Thymus (tissue), 11 donors: ENCODE measurements at regions not wholly inside any gene's neighbourhood (a gene's known extent, or its start where the extent isn't known, plus 50 kb on each side); places are given as distances from the start of the nearest gene placed in this dataset.

ENCODE experiments used
- DNase-seq, 9 donors: peaks; one replicate each; pipeline ENCODE4 v3.0.0-alpha.2; 2013; ENCODE audit warnings: low spot score in 9 of 9, low read depth in 6 of 9, missing footprints in 1 of 9
- H3K27ac ChIP-seq, 2 donors: one replicate each; pipeline ENCODE4 v1.5.1; 2013; ENCODE audit warnings: control low read depth in 1 of 2, low read depth in 1 of 2, low read length in 1 of 2, mild to moderate bottlenecking in 1 of 2, moderate library complexity in 1 of 2
- H3K27me3 ChIP-seq, 2 donors: one replicate each; pipeline ENCODE4 v1.5.1; 2013; ENCODE audit warnings: low read length in 1 of 2; ENCODE audit not compliant: control insufficient read depth in 2 of 2, insufficient read depth in 1 of 2
- H3K36me3 ChIP-seq, 2 donors: one replicate each; pipeline ENCODE4 v1.5.1; 2013; ENCODE audit warnings: low read length in 1 of 2, mild to moderate bottlenecking in 1 of 2, moderate library complexity in 1 of 2; ENCODE audit not compliant: control insufficient read depth in 2 of 2, insufficient read depth in 2 of 2
- H3K4me1 ChIP-seq, 2 donors: one replicate each; pipeline ENCODE4 v1.5.1; 2013; ENCODE audit warnings: low read length in 2 of 2; ENCODE audit not compliant: control insufficient read depth in 2 of 2, insufficient read depth in 2 of 2
- H3K4me3 ChIP-seq, 2 donors: one replicate each; pipeline ENCODE4 v1.5.1; 2013; ENCODE audit warnings: low read length in 2 of 2, control low read depth in 1 of 2, mild to moderate bottlenecking in 1 of 2
- H3K9me3 ChIP-seq, 2 donors: one replicate each; pipeline ENCODE4 v1.5.1; 2013; ENCODE audit warnings: low read length in 1 of 2, mild to moderate bottlenecking in 1 of 2; ENCODE audit not compliant: control insufficient read depth in 2 of 2, insufficient read depth in 1 of 2
- WGBS: extraction: QIAGEN DNeasy Blood & Tissue Kit; methylation state at CpG from one replicate; pipeline ENCODE4 v1.1.7; 2013; 5-methylcytosine and 5-hydroxymethylcytosine counted together
- donor health status: healthy.

- WGBS, result 95% methylated on average over 2 of the region's 2 CpGs
- DNase-seq, result no peak
- no peak overlapping the region for H3K4me3 ChIP-seq
Observed at GRCh38 chr1:69421286-69421685, 146.4 kb upstream of the LRRC7 start.

GRCh38 chr1:69425871-69426270 is 141.9 kb upstream of the LRRC7 start:
- DNase-seq, result no peak
- Histone ChIP-seq H3K9me3 (no peaks in the 10 kb centered on the region), H3K4me1 (no peaks in the 10 kb centered on the region), H3K4me3 (no peak overlapping the region), H3K27ac (no peak overlapping the region), H3K27me3 (no peaks in the 10 kb centered on the region), H3K36me3 (no peaks in the 10 kb centered on the region)

More at GRCh38 chr1:69421286-69421685, 146.4 kb upstream of the LRRC7 start:
- H3K4me1 ChIP-seq, result no peaks in the 10 kb centered on the region
- no peak overlapping the region for H3K27ac ChIP-seq
- no peaks in the 10 kb centered on the region for H3K9me3 ChIP-seq
- H3K36me3 ChIP-seq, result no peaks in the 10 kb centered on the region
- no peaks in the 10 kb centered on the region for H3K27me3 ChIP-seq

- 93% methylated on average over 2 of the region's 2 CpGs for WGBS
- H3K9me3 ChIP-seq, result no peaks in the 10 kb centered on the region
Observed at GRCh38 chr1:69426401-69426800, 141.3 kb upstream of the LRRC7 start.

GRCh38 chr1:69433073-69433472 is 134.6 kb upstream of the LRRC7 start:
- no peak overlapping the region for H3K4me3 ChIP-seq
- H3K27me3 ChIP-seq, result no peaks in the 10 kb centered on the region
- H3K36me3 ChIP-seq, result no peaks in the 10 kb centered on the region
- H3K4me1 ChIP-seq, result no peaks in the 10 kb centered on the region
- H3K9me3 ChIP-seq, result no peaks in the 10 kb centered on the region
- no peak for DNase-seq
- no peak overlapping the region for H3K27ac ChIP-seq

More at GRCh38 chr1:69426401-69426800, 141.3 kb upstream of the LRRC7 start:
- no peak for DNase-seq
- H3K27me3 ChIP-seq, result no peaks in the 10 kb centered on the region
- H3K36me3 ChIP-seq, result no peaks in the 10 kb centered on the region
- H3K4me3 ChIP-seq, result no peak overlapping the region
- H3K4me1 ChIP-seq, result no peaks in the 10 kb centered on the region
- no peak overlapping the region for H3K27ac ChIP-seq

- no peaks in the 10 kb centered on the region for H3K4me1 ChIP-seq
- H3K36me3 ChIP-seq, result no peaks in the 10 kb centered on the region
- no peak overlapping the region for H3K4me3 ChIP-seq
- no peak for DNase-seq
- no peaks in the 10 kb centered on the region for H3K9me3 ChIP-seq
- no peak overlapping the region for H3K27ac ChIP-seq
- H3K27me3 ChIP-seq, result no peaks in the 10 kb centered on the region
Observed at GRCh38 chr1:69436151-69436550, 131.6 kb upstream of the LRRC7 start.

GRCh38 chr1:69438056-69438795 is 129.5 kb upstream of the LRRC7 start:
- no peaks in the 10 kb centered on the region for H3K27me3 ChIP-seq
- no peaks in the 10 kb centered on the region for H3K4me1 ChIP-seq
- H3K27ac ChIP-seq, result no peak overlapping the region
- WGBS, result 80% methylated on average over 5 of the region's 5 CpGs
- no peak overlapping the region for H3K4me3 ChIP-seq
- no peaks in the 10 kb centered on the region for H3K9me3 ChIP-seq
- no peaks in the 10 kb centered on the region for H3K36me3 ChIP-seq
- no peak for DNase-seq

GRCh38 chr1:69441496-69441895 is 126.2 kb upstream of the LRRC7 start:
- DNase-seq, result no peak
- no peaks in the 10 kb centered on the region for H3K36me3 ChIP-seq
- no peak overlapping the region for H3K27ac ChIP-seq
- no peak overlapping the region for H3K4me3 ChIP-seq
- no peaks in the 10 kb centered on the region for H3K9me3 ChIP-seq
- H3K27me3 ChIP-seq, result no peaks in the 10 kb centered on the region
- no peaks in the 10 kb centered on the region for H3K4me1 ChIP-seq

GRCh38 chr1:69451196-69451595 is 116.5 kb upstream of the LRRC7 start:
- no peaks in the 10 kb centered on the region for H3K27me3 ChIP-seq
- no peak overlapping the region for H3K27ac ChIP-seq
- H3K4me3 ChIP-seq, result no peak overlapping the region
- H3K9me3 ChIP-seq, result no peaks in the 10 kb centered on the region
- H3K4me1 ChIP-seq, result no peaks in the 10 kb centered on the region
- DNase-seq, result no peak
- WGBS, result 80% methylated on average over 2 of the region's 2 CpGs
- no peaks in the 10 kb centered on the region for H3K36me3 ChIP-seq

- Histone ChIP-seq H3K27me3 (no peaks in the 10 kb centered on the region), H3K36me3 (no peaks in the 10 kb centered on the region), H3K4me1 (no peaks in the 10 kb centered on the region), H3K27ac (no peak overlapping the region), H3K4me3 (no peak overlapping the region), H3K9me3 (no peaks in the 10 kb centered on the region)
- no peak for DNase-seq
- 15% methylated on average over 3 of the region's 3 CpGs for WGBS
Observed at GRCh38 chr1:69455718-69456117, 112.0 kb upstream of the LRRC7 start.

- no peak for DNase-seq
- no peaks in the 10 kb centered on the region for H3K27me3 ChIP-seq
- no peaks in the 10 kb centered on the region for H3K36me3 ChIP-seq
- H3K27ac ChIP-seq, result no peak overlapping the region
- peaks cover 0 to 2% of the 10 kb centered on the region in 2 donors for H3K9me3 ChIP-seq
- H3K4me1 ChIP-seq, result no peaks in the 10 kb centered on the region
- H3K4me3 ChIP-seq, result no peak overlapping the region
Observed at GRCh38 chr1:69459244-69459643, 108.5 kb upstream of the LRRC7 start.
